ENCODE measurements at regions not wholly inside any gene's neighbourhood (a gene's known extent, or its start where the extent isn't known, plus 50 kb on each side); places are given as distances from the start of the nearest gene placed in this dataset.

- Histone ChIP-seq H2BK5ac (ENCODE audit: low read length) (no peak overlapping the region), H3K4me3 (ENCODE audit: low read length in 2 of 2) (no peak overlapping the region), H3K4me1 (ENCODE audit: control insufficient read depth in 2 of 2, insufficient read depth in 1 of 2, low read depth in 1 of 2, low read length in 2 of 2) (no peaks in the 10 kb centered on the region), H2AFZ (ENCODE audit: low read length) (no peak overlapping the region), H2BK120ac (ENCODE audit: low read depth, low read length) (no peak overlapping the region), H3K9ac (ENCODE audit: low read depth, low read length, poor library complexity) (no peak overlapping the region), H3K27ac (replicated peaks; ENCODE audit: low read length) (no peak overlapping the region), H3K9me3 (replicated peaks in 1 of 2; ENCODE audit: control insufficient read depth in 2 of 2, insufficient read depth in 1 of 2, low read depth in 1 of 2, low read length in 2 of 2) (peaks cover 0 to 3% of the 10 kb centered on the region in 2 donors), H3K18ac (ENCODE audit: low read length) (no peak overlapping the region), H3K4me2 (ENCODE audit: insufficient read depth, low read length, poor library complexity, severe bottlenecking) (no peak overlapping the region), H3K23ac (ENCODE audit: low read depth, low read length, poor library complexity) (no peak overlapping the region), H3K36me3 (replicated peaks in 1 of 2; ENCODE audit: control insufficient read depth in 2 of 2, insufficient read depth in 2 of 2, low read length in 2 of 2) (no peaks in the 10 kb centered on the region), H2AK5ac (ENCODE audit: low read depth, low read length) (no peak overlapping the region), H2BK12ac (ENCODE audit: low read length) (no peak overlapping the region), H2BK15ac (ENCODE audit: low read length) (no peak overlapping the region), H3K14ac (ENCODE audit: low read length) (no peak overlapping the region), H3K4ac (ENCODE audit: low read length) (no peak overlapping the region), H3K79me1 (ENCODE audit: low read depth, low read length) (peaks cover 2% of the 10 kb centered on the region), H4K8ac (ENCODE audit: low read depth, low read length) (no peak overlapping the region), H4K91ac (ENCODE audit: low read depth, low read length, poor library complexity) (no peak overlapping the region), H3K27me3 (ENCODE audit: control insufficient read depth in 3 of 3, insufficient read depth in 3 of 3, low read depth in 1 of 3, low read length in 3 of 3) (no peaks in the 10 kb centered on the region)
- DNase-seq (ENCODE audit: low spot score): no peak
- no CpG with 5 or more reads among the region's 1 CpG for WGBS, 2 donors (ENCODE audit: extremely low coverage in 2 of 2, insufficient read length in 2 of 2, insufficient replicate concordance in 1 of 2)
These were observed 636.3 kb upstream of the HTR2C start for GRCh38 chrX:113947548-113947947.

GRCh38 chrX:113935518-113935917 lies 648.4 kb upstream of the HTR2C start:
- H3K36me3 ChIP-seq (replicated peaks in 1 of 2; ENCODE audit: control insufficient read depth in 2 of 2, insufficient read depth in 2 of 2, low read length in 2 of 2): no peaks in the 10 kb centered on the region
- H3K4me2 ChIP-seq (ENCODE audit: insufficient read depth, low read length, poor library complexity, severe bottlenecking): no peak overlapping the region
- H3K4me1 ChIP-seq (ENCODE audit: control insufficient read depth in 2 of 2, insufficient read depth in 1 of 2, low read depth in 1 of 2, low read length in 2 of 2): no peaks in the 10 kb centered on the region
- WGBS, 2 donors (ENCODE audit: extremely low coverage in 2 of 2, insufficient read length in 2 of 2, insufficient replicate concordance in 1 of 2): no CpG with 5 or more reads among the region's 2 CpGs
- H2AFZ ChIP-seq (ENCODE audit: low read length): no peak overlapping the region
- H2BK120ac ChIP-seq (ENCODE audit: low read depth, low read length): no peak overlapping the region
- no peak overlapping the region for H2BK5ac ChIP-seq (ENCODE audit: low read length)
- H4K91ac ChIP-seq (ENCODE audit: low read depth, low read length, poor library complexity): no peak overlapping the region
- H2BK15ac ChIP-seq (ENCODE audit: low read length): no peak overlapping the region
- no peak for DNase-seq (ENCODE audit: low spot score)
- no peak overlapping the region for H3K4me3 ChIP-seq (ENCODE audit: low read length in 2 of 2)
- H3K18ac ChIP-seq (ENCODE audit: low read length): no peak overlapping the region
- no peaks in the 10 kb centered on the region for H3K79me1 ChIP-seq (ENCODE audit: low read depth, low read length)
- H3K4ac ChIP-seq (ENCODE audit: low read length): no peak overlapping the region
- H2AK5ac ChIP-seq (ENCODE audit: low read depth, low read length): no peak overlapping the region
- H3K14ac ChIP-seq (ENCODE audit: low read length): no peak overlapping the region
- no peak overlapping the region for H2BK12ac ChIP-seq (ENCODE audit: low read length)
- H3K23ac ChIP-seq (ENCODE audit: low read depth, low read length, poor library complexity): no peak overlapping the region
- no peak overlapping the region for H3K9ac ChIP-seq (ENCODE audit: low read depth, low read length, poor library complexity)
- H3K27me3 ChIP-seq (ENCODE audit: control insufficient read depth in 3 of 3, insufficient read depth in 3 of 3, low read depth in 1 of 3, low read length in 3 of 3): no peaks in the 10 kb centered on the region
- no peak overlapping the region for H3K27ac ChIP-seq (replicated peaks; ENCODE audit: low read length)
- no peaks in the 10 kb centered on the region for H3K9me3 ChIP-seq (replicated peaks in 1 of 2; ENCODE audit: control insufficient read depth in 2 of 2, insufficient read depth in 1 of 2, low read depth in 1 of 2, low read length in 2 of 2)
- no peak overlapping the region for H4K8ac ChIP-seq (ENCODE audit: low read depth, low read length)

DNA sequence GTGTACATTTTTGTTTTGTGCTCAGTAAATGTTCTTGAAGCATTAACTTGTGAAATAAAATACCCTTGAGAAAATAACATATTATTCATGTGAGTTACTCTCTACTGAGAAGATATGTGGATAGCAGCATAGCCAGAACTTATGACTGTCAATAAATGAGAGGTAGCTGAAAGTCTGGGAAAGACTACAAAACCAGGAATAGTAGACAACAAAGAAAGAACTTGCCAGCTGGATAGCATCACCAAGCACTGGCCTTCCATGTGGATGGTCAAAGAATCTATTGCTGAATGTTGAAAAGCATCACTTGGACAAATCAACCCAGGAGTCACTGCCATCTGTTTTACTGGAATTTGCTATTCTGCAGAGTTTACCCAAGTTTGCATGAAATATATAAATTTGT lies 650.0 kb upstream of the HTR2C start:
- Histone ChIP-seq H3K79me1 (ENCODE audit: low read depth, low read length) (no peaks in the 10 kb centered on the region), H2AFZ (ENCODE audit: low read length) (no peak overlapping the region), H3K9me3 (replicated peaks in 1 of 2; ENCODE audit: control insufficient read depth in 2 of 2, insufficient read depth in 1 of 2, low read depth in 1 of 2, low read length in 2 of 2) (no peaks in the 10 kb centered on the region), H3K9ac (ENCODE audit: low read depth, low read length, poor library complexity) (no peak overlapping the region), H3K27ac (replicated peaks; ENCODE audit: low read length) (no peak overlapping the region), H2BK15ac (ENCODE audit: low read length) (no peak overlapping the region), H2BK120ac (ENCODE audit: low read depth, low read length) (no peak overlapping the region), H3K14ac (ENCODE audit: low read length) (no peak overlapping the region), H3K23ac (ENCODE audit: low read depth, low read length, poor library complexity) (no peak overlapping the region), H3K4me2 (ENCODE audit: insufficient read depth, low read length, poor library complexity, severe bottlenecking) (no peak overlapping the region), H2BK5ac (ENCODE audit: low read length) (no peak overlapping the region), H4K8ac (ENCODE audit: low read depth, low read length) (no peak overlapping the region), H3K36me3 (replicated peaks in 1 of 2; ENCODE audit: control insufficient read depth in 2 of 2, insufficient read depth in 2 of 2, low read length in 2 of 2) (no peaks in the 10 kb centered on the region), H3K27me3 (ENCODE audit: control insufficient read depth in 3 of 3, insufficient read depth in 3 of 3, low read depth in 1 of 3, low read length in 3 of 3) (no peaks in the 10 kb centered on the region), H3K18ac (ENCODE audit: low read length) (no peak overlapping the region), H3K4ac (ENCODE audit: low read length) (no peak overlapping the region), H3K4me1 (ENCODE audit: control insufficient read depth in 2 of 2, insufficient read depth in 1 of 2, low read depth in 1 of 2, low read length in 2 of 2) (no peaks in the 10 kb centered on the region), H2AK5ac (ENCODE audit: low read depth, low read length) (no peak overlapping the region), H3K4me3 (ENCODE audit: low read length in 2 of 2) (no peak overlapping the region), H4K91ac (ENCODE audit: low read depth, low read length, poor library complexity) (no peak overlapping the region), H2BK12ac (ENCODE audit: low read length) (no peak overlapping the region)
- DNase-seq (ENCODE audit: low spot score): no peak

GRCh38 chrX:113929004-113929403 lies 654.9 kb upstream of the HTR2C start:
- H3K27ac ChIP-seq (replicated peaks; ENCODE audit: low read length): peak overlapping the region; percentile 9
- H2BK5ac ChIP-seq (ENCODE audit: low read length): no peak overlapping the region
- no CpG with 5 or more reads among the region's 3 CpGs for WGBS, 2 donors (ENCODE audit: extremely low coverage in 2 of 2, insufficient read length in 2 of 2, insufficient replicate concordance in 1 of 2)

More at GRCh38 chrX:113929004-113929403, 654.9 kb upstream of the HTR2C start:
- Histone ChIP-seq H3K23ac (ENCODE audit: low read depth, low read length, poor library complexity) (no peak overlapping the region), H3K9ac (ENCODE audit: low read depth, low read length, poor library complexity) (no peak overlapping the region), H3K27me3 (ENCODE audit: control insufficient read depth in 3 of 3, insufficient read depth in 3 of 3, low read depth in 1 of 3, low read length in 3 of 3) (no peaks in the 10 kb centered on the region), H2AK5ac (ENCODE audit: low read depth, low read length) (no peak overlapping the region), H2BK120ac (ENCODE audit: low read depth, low read length) (no peak overlapping the region), H4K8ac (ENCODE audit: low read depth, low read length) (no peak overlapping the region), H3K36me3 (replicated peaks in 1 of 2; ENCODE audit: control insufficient read depth in 2 of 2, insufficient read depth in 2 of 2, low read length in 2 of 2) (no peaks in the 10 kb centered on the region), H3K14ac (ENCODE audit: low read length) (no peak overlapping the region), H4K91ac (ENCODE audit: low read depth, low read length, poor library complexity) (no peak overlapping the region), H3K18ac (ENCODE audit: low read length) (no peak overlapping the region), H2BK12ac (ENCODE audit: low read length) (no peak overlapping the region), H2AFZ (ENCODE audit: low read length) (no peak overlapping the region), H3K4me3 (ENCODE audit: low read length in 2 of 2) (no peak overlapping the region), H3K4ac (ENCODE audit: low read length) (no peak overlapping the region), H3K4me2 (ENCODE audit: insufficient read depth, low read length, poor library complexity, severe bottlenecking) (no peak overlapping the region), H3K9me3 (replicated peaks in 1 of 2; ENCODE audit: control insufficient read depth in 2 of 2, insufficient read depth in 1 of 2, low read depth in 1 of 2, low read length in 2 of 2) (no peaks in the 10 kb centered on the region), H2BK15ac (ENCODE audit: low read length) (no peak overlapping the region), H3K4me1 (ENCODE audit: control insufficient read depth in 2 of 2, insufficient read depth in 1 of 2, low read depth in 1 of 2, low read length in 2 of 2) (no peaks in the 10 kb centered on the region), H3K79me1 (ENCODE audit: low read depth, low read length) (no peaks in the 10 kb centered on the region)
- peak; percentile 45 for DNase-seq (ENCODE audit: low spot score)

Data from neuronal stem cell (in vitro differentiated cells).